ENCODE measurements at regions not wholly inside any gene's neighbourhood (a gene's known extent, or its start where the extent isn't known, plus 50 kb on each side); places are given as distances from the start of the nearest gene placed in this dataset.

GRCh38 chr22:27142286-27142685, 484.9 kb downstream of the MIAT start:
- Histone ChIP-seq H3K9me3 (ENCODE audit: control extremely low read depth in 1 of 3, control insufficient read depth in 2 of 3, insufficient read depth in 1 of 3, low read length in 2 of 3) (peaks cover 0 to 10% (median 0%) of the 10 kb centered on the region in 3 donors), H3K4me1 (ENCODE audit: control insufficient read depth in 2 of 2, insufficient read depth in 2 of 2, low read length in 2 of 2) (no peaks in the 10 kb centered on the region), H3K9ac (ENCODE audit: low read length) (no peak overlapping the region), H4K20me1 (ENCODE audit: control insufficient read depth, insufficient read depth, low read length, poor library complexity, severe bottlenecking) (no peaks in the 10 kb centered on the region), H3K36me3 (replicated peaks in 1 of 2; ENCODE audit: control extremely low read depth in 1 of 2, control insufficient read depth in 1 of 2, extremely low read depth in 1 of 2, insufficient read depth in 2 of 2, low read length in 1 of 2) (no peaks in the 10 kb centered on the region), H2AFZ (ENCODE audit: insufficient read depth, low read depth, low read length, poor library complexity, severe bottlenecking) (no peak overlapping the region), H3K4me2 (replicated peaks; ENCODE audit: low read depth, low read length, poor library complexity, severe bottlenecking) (no peak overlapping the region), H3K27me3 (replicated peaks in 1 of 4; ENCODE audit: control extremely low read depth in 1 of 4, control insufficient read depth in 3 of 4, insufficient read depth in 4 of 4, low read length in 3 of 4) (no peaks in the 10 kb centered on the region), H3K79me2 (ENCODE audit: control insufficient read depth, insufficient read depth, low read length) (no peaks in the 10 kb centered on the region), H3K4me3 (ENCODE audit: control extremely low read depth in 1 of 5, extremely low read depth in 1 of 5, insufficient read depth in 1 of 5, low read depth in 2 of 5, low read length in 4 of 5) (no peak overlapping the region), H3K27ac (ENCODE audit: low read length in 2 of 2) (no peak overlapping the region)
- intact Hi-C loops (cut with micrococcal nuclease), result no loop called here
- CTCF ChIA-PET, result no interaction called here
- POLR2A ChIA-PET, result no interaction called here
- DNase-seq, result no peak
- H3K4me1 Mint-ChIP-seq, result no peaks in the 10 kb centered on the region
- no peak overlapping the region for H3K4me3 Mint-ChIP-seq
- no peaks in the 10 kb centered on the region for H3K9me3 Mint-ChIP-seq (ENCODE audit: insufficient read depth)
- no peak for TF ChIP-seq CTCF (IDR thresholded peaks at IDR 0.05)
- no peak for TF ChIP-seq EZH2 (IDR thresholded peaks at IDR 0.05; ENCODE audit: borderline replicate concordance, insufficient read depth, low read depth, low read length, poor library complexity, severe bottlenecking)
- no peak overlapping the region for H3K27ac Mint-ChIP-seq
- no CpG with 5 or more reads among the region's 2 CpGs for WGBS (ENCODE audit: insufficient coverage)
- no peak for ATAC-seq (ENCODE audit: low read depth)
- H3K27me3 Mint-ChIP-seq, result peaks cover 13% of the 10 kb centered on the region

GRCh38 chr22:27144321-27144720, 486.9 kb downstream of the MIAT start:
- POLR2A ChIA-PET, result no interaction called here
- Histone ChIP-seq H3K4me2 (replicated peaks; ENCODE audit: low read depth, low read length, poor library complexity, severe bottlenecking) (no peak overlapping the region), H3K4me3 (ENCODE audit: control extremely low read depth in 1 of 5, extremely low read depth in 1 of 5, insufficient read depth in 1 of 5, low read depth in 2 of 5, low read length in 4 of 5) (no peak overlapping the region), H3K9ac (ENCODE audit: low read length) (no peak overlapping the region), H2AFZ (ENCODE audit: insufficient read depth, low read depth, low read length, poor library complexity, severe bottlenecking) (no peak overlapping the region), H3K27me3 (replicated peaks in 1 of 4; ENCODE audit: control extremely low read depth in 1 of 4, control insufficient read depth in 3 of 4, insufficient read depth in 4 of 4, low read length in 3 of 4) (no peaks in the 10 kb centered on the region), H4K20me1 (ENCODE audit: control insufficient read depth, insufficient read depth, low read length, poor library complexity, severe bottlenecking) (no peaks in the 10 kb centered on the region), H3K4me1 (ENCODE audit: control insufficient read depth in 2 of 2, insufficient read depth in 2 of 2, low read length in 2 of 2) (no peaks in the 10 kb centered on the region), H3K9me3 (ENCODE audit: control extremely low read depth in 1 of 3, control insufficient read depth in 2 of 3, insufficient read depth in 1 of 3, low read length in 2 of 3) (peaks cover 0 to 5% (median 0%) of the 10 kb centered on the region in 3 donors), H3K27ac (ENCODE audit: low read length in 2 of 2) (no peak overlapping the region), H3K36me3 (replicated peaks in 1 of 2; ENCODE audit: control extremely low read depth in 1 of 2, control insufficient read depth in 1 of 2, extremely low read depth in 1 of 2, insufficient read depth in 2 of 2, low read length in 1 of 2) (no peaks in the 10 kb centered on the region), H3K79me2 (ENCODE audit: control insufficient read depth, insufficient read depth, low read length) (no peaks in the 10 kb centered on the region)
- CTCF ChIA-PET, result no interaction called here
- H3K27me3 Mint-ChIP-seq, result peaks cover 18% of the 10 kb centered on the region
- no peak for ATAC-seq (ENCODE audit: low read depth)
- 75% methylated on average over 2 of the region's 2 CpGs for WGBS (ENCODE audit: insufficient coverage)
- no peak for DNase-seq
- no peak overlapping the region for H3K27ac Mint-ChIP-seq
- no peaks in the 10 kb centered on the region for H3K4me1 Mint-ChIP-seq
- TF ChIP-seq EZH2 (IDR thresholded peaks at IDR 0.05; ENCODE audit: borderline replicate concordance, insufficient read depth, low read depth, low read length, poor library complexity, severe bottlenecking) (no peak), CTCF (IDR thresholded peaks at IDR 0.05) (no peak)
- H3K9me3 Mint-ChIP-seq (ENCODE audit: insufficient read depth), result peaks cover 4% of the 10 kb centered on the region
- intact Hi-C loops (cut with micrococcal nuclease), result no loop called here
- no peak overlapping the region for H3K4me3 Mint-ChIP-seq
